IMR-90 (cell line): ENCODE measurements at regions not wholly inside any gene's neighbourhood (a gene's known extent, or its start where the extent isn't known, plus 50 kb on each side); places are given as distances from the start of the nearest gene placed in this dataset.

Experiments
- ATAC-seq: fragments of 200-7000 bp; cut with Tn5 transposase; 2 replicates; pipeline ENCODE4 v1.9.1; 2020; ENCODE audit warnings: low read depth, mild to moderate bottlenecking, moderate library complexity
- BruUV-seq: library from RNA; stranded (reverse); fragments of 400-500 nt; replicated peaks from 2 replicates; lab custom pipeline; 2021; lab: Mats Ljungman, UMichigan
- CTCF ChIA-PET: fragments of 300-600 bp; formaldehyde crosslinking; extraction: SDS; loops from one replicate; lab custom pipeline; 2021; ENCODE audit warnings: antibody characterized with exemption; lab: Yijun Ruan, JAX
- POLR2A ChIA-PET: fragments of 300-600 bp; sonication (Branson Sonifier 250); formaldehyde crosslinking; loops from one replicate; lab custom pipeline; 2022; ENCODE audit warnings: antibody characterized with exemption; ENCODE audit not compliant: unreplicated experiment; lab: Charles Lee
- DNase-seq: peaks from one replicate; pipeline ENCODE4 v3.0.0; 2013
- H2AFZ ChIP-seq: replicated peaks from 2 replicates; pipeline ENCODE3; 2013; ENCODE audit warnings: low read length, mild to moderate bottlenecking; ENCODE audit not compliant: poor library complexity
- H2AK5ac ChIP-seq: 2 replicates; pipeline ENCODE4 v1.6.1; 2013; ENCODE audit warnings: low read depth, low read length, inconsistent platforms
- H2AK9ac ChIP-seq: replicated peaks from 2 replicates; pipeline ENCODE3; 2013; ENCODE audit warnings: mild to moderate bottlenecking, low read depth, low read length, moderate library complexity; ENCODE audit not compliant: poor library complexity
- H2BK120ac ChIP-seq: 2 replicates; pipeline ENCODE4 v1.6.1; 2013; ENCODE audit warnings: low read depth, low read length, inconsistent platforms
- H2BK15ac ChIP-seq: 3 replicates; pipeline ENCODE4 v1.6.1; 2013; ENCODE audit warnings: low read depth, low read length, inconsistent platforms
- H2BK20ac ChIP-seq: 2 replicates; pipeline ENCODE4 v1.6.1; 2013; ENCODE audit warnings: low read depth, mild to moderate bottlenecking, inconsistent platforms, low read length, moderate library complexity
- H2BK5ac ChIP-seq: 2 replicates; pipeline ENCODE4 v1.6.1; 2013; ENCODE audit warnings: mild to moderate bottlenecking, low read depth, low read length, inconsistent platforms; ENCODE audit not compliant: poor library complexity, severe bottlenecking
- H3K14ac ChIP-seq: replicated peaks from 2 replicates; pipeline ENCODE4 v1.6.1; 2013; ENCODE audit warnings: low read depth, low read length, inconsistent platforms
- H3K18ac ChIP-seq: 2 replicates; pipeline ENCODE4 v1.6.1; 2013; ENCODE audit warnings: low read depth, low read length, control low read depth
- H3K23ac ChIP-seq: 2 replicates; pipeline ENCODE4 v1.6.1; 2013; ENCODE audit warnings: low read depth, low read length, inconsistent platforms
- H3K27ac ChIP-seq: 2 replicates; pipeline ENCODE4 v1.5.1; 2013; ENCODE audit warnings: mild to moderate bottlenecking, control low read depth, low read length; ENCODE audit not compliant: insufficient read depth
- H3K27me3 ChIP-seq: 2 replicates; pipeline ENCODE4 v1.6.1; 2013; ENCODE audit warnings: low read length; ENCODE audit not compliant: control insufficient read depth, insufficient read depth
- H3K36me3 ChIP-seq: 2 replicates; pipeline ENCODE4 v1.6.1; 2013; ENCODE audit warnings: low read length, mixed read lengths; ENCODE audit not compliant: control insufficient read depth, insufficient read depth
- H3K4ac ChIP-seq: 2 replicates; pipeline ENCODE4 v1.6.1; 2013; ENCODE audit warnings: low read depth, low read length, inconsistent platforms
- H3K4me1 ChIP-seq: 2 replicates; pipeline ENCODE4 v1.6.1; 2013; ENCODE audit warnings: low read length, mixed read lengths; ENCODE audit not compliant: control insufficient read depth, insufficient read depth
- H3K4me2 ChIP-seq: 2 replicates; pipeline ENCODE4 v1.6.1; 2013; ENCODE audit warnings: low read depth, mild to moderate bottlenecking, control low read depth, low read length, moderate library complexity
- H3K4me3 ChIP-seq: 2 replicates; pipeline ENCODE4 v1.5.1; 2013; ENCODE audit warnings: low read depth, mild to moderate bottlenecking, control low read depth, low read length, moderate library complexity; ENCODE audit not compliant: insufficient read depth
- H3K56ac ChIP-seq: 2 replicates; pipeline ENCODE4 v1.6.1; 2013; ENCODE audit warnings: low read length, inconsistent platforms; ENCODE audit not compliant: insufficient read depth; ENCODE audit errors: extremely low read depth
- H3K79me1 ChIP-seq, 2 experiments: 2 replicates each; pipeline ENCODE4 v1.6.1; 2013; ENCODE audit warnings: low read length in 2 of 2, inconsistent platforms in 1 of 2, low read depth in 1 of 2
- H3K9ac ChIP-seq: 2 replicates; pipeline ENCODE4 v1.6.1; 2013; ENCODE audit warnings: low read depth, low read length, control low read depth
- H3K9me1 ChIP-seq: 2 replicates; pipeline ENCODE4 v1.6.1; 2013; ENCODE audit warnings: low read length, inconsistent platforms; ENCODE audit not compliant: insufficient read depth
- H3K9me3 ChIP-seq: 2 replicates; pipeline ENCODE4 v1.6.1; 2013; ENCODE audit warnings: low read length; ENCODE audit not compliant: control insufficient read depth, insufficient read depth
- H4K20me1 ChIP-seq: 2 replicates; pipeline ENCODE4 v1.6.1; 2013; ENCODE audit warnings: low read length, inconsistent platforms; ENCODE audit not compliant: insufficient read depth
- H4K5ac ChIP-seq: 2 replicates; pipeline ENCODE4 v1.6.1; 2013; ENCODE audit warnings: mild to moderate bottlenecking, low read depth, low read length, control low read depth
- H4K8ac ChIP-seq, 2 experiments: 2 replicates each; pipeline ENCODE4 v1.6.1; 2013; ENCODE audit warnings: low read depth in 2 of 2, low read length in 2 of 2, control low read depth in 1 of 2, inconsistent platforms in 1 of 2
- H4K91ac ChIP-seq: 2 replicates; pipeline ENCODE4 v1.6.1; 2013; ENCODE audit warnings: low read depth, low read length, inconsistent platforms; ENCODE audit not compliant: insufficient read depth
- CHD1 ChIP-seq: IDR thresholded peaks from 2 replicates; pipeline ENCODE4 v1.6.1; 2012; ENCODE audit warnings: low read depth, low read length, improper control_type of control experiment
- CTCF ChIP-seq: conservative IDR thresholded peaks from 2 replicates; pipeline ENCODE4 v1.5.1; 2012; ENCODE audit warnings: mild to moderate bottlenecking, low read depth, low read length, improper control_type of control experiment
- ELK1 ChIP-seq: fragments of 150-350 bp; IDR thresholded peaks from 2 replicates; pipeline ENCODE4 v1.6.1; 2016; ENCODE audit warnings: low read depth, mild to moderate bottlenecking, low read length, moderate library complexity, borderline replicate concordance
- FOS ChIP-seq: fragments of 150-350 bp; IDR thresholded peaks from 2 replicates; pipeline ENCODE4 v1.6.1; 2016; ENCODE audit warnings: low read depth, low read length
- MAFK ChIP-seq: IDR thresholded peaks from 2 replicates; pipeline ENCODE4 v1.6.1; 2012; ENCODE audit warnings: low read depth, low read length, improper control_type of control experiment
- MAZ ChIP-seq: IDR thresholded peaks from 2 replicates; pipeline ENCODE4 v1.6.1; 2012; ENCODE audit warnings: low read depth, mild to moderate bottlenecking, low read length, improper control_type of control experiment, moderate library complexity, borderline replicate concordance
- MXI1 ChIP-seq: IDR thresholded peaks from 2 replicates; pipeline ENCODE4 v1.6.1; 2012; ENCODE audit warnings: low read depth, mild to moderate bottlenecking, low read length, moderate library complexity, borderline replicate concordance
- NFE2L2 ChIP-seq: fragments of 150-350 bp; IDR thresholded peaks from 2 replicates; pipeline ENCODE4 v1.6.1; 2016; ENCODE audit warnings: low read depth, mild to moderate bottlenecking, low read length
- POLR2A ChIP-seq: IDR thresholded peaks from 2 replicates; pipeline ENCODE4 v1.6.1; 2012; ENCODE audit warnings: mild to moderate bottlenecking, low read depth, low read length
- RAD21 ChIP-seq: IDR thresholded peaks from 2 replicates; pipeline ENCODE4 v1.6.1; 2012; ENCODE audit warnings: low read length, improper control_type of control experiment
- RCOR1 ChIP-seq: IDR thresholded peaks from 2 replicates; pipeline ENCODE4 v1.6.1; 2012; ENCODE audit warnings: mild to moderate bottlenecking, low read length, improper control_type of control experiment; ENCODE audit not compliant: insufficient replicate concordance
- RFX5 ChIP-seq: IDR thresholded peaks from 2 replicates; pipeline ENCODE4 v1.8.0; 2012; ENCODE audit warnings: low read depth, mild to moderate bottlenecking, low read length, moderate library complexity
- USF2 ChIP-seq: fragments of 150-350 bp; IDR thresholded peaks from 2 replicates; pipeline ENCODE4 v1.6.1; 2017; ENCODE audit warnings: mild to moderate bottlenecking, antibody characterized with exemption, low read length, low read depth
- WGBS, 2 experiments: methylation state at CpG; one replicate each; pipeline versions ENCODE4 v1.1.5 to v1.1.7; 2013; ENCODE audit warnings: missing lambda C conversion rate in 2 of 2; ENCODE audit not compliant: insufficient read length in 1 of 2; ENCODE audit errors: extremely low coverage in 2 of 2; 5-methylcytosine and 5-hydroxymethylcytosine counted together
- dilution Hi-C: fragments of 300-500 bp; cut with HindIII; formaldehyde crosslinking; loops from one replicate; pipeline ENCODE4 v1.14.3; 2018; ENCODE audit warnings: low sequenced_read_pairs; ENCODE audit not compliant: unreplicated experiment
- in situ Hi-C: fragments of 300-500 bp; cut with MboI; formaldehyde crosslinking; loops from 3 replicates; pipeline ENCODE4 v1.14.3; 2019; ENCODE audit warnings: low sequenced_read_pairs, inconsistent platforms, mixed read lengths
- intact Hi-C: fragments of 100-400 bp; cut with micrococcal nuclease; formaldehyde crosslinking; loops from 2 replicates; pipeline ENCODE4 v1.10.0; 2022

GRCh38 chr21:19245188-19245580, 841.6 kb upstream of the TMPRSS15 start:
- Histone ChIP-seq H2BK15ac (no peak overlapping the region), H3K79me1 (no peaks in the 10 kb centered on the region), H3K18ac (no peak overlapping the region), H3K4me3 (no peak overlapping the region), H2BK20ac (no peak overlapping the region), H3K9ac (no peak overlapping the region), H2AFZ (no peak overlapping the region), H3K4me2 (no peak overlapping the region), H3K27ac (no peak overlapping the region), H2AK9ac (no peak overlapping the region), H4K91ac (no peak overlapping the region), H3K9me1 (no peaks in the 10 kb centered on the region), H3K14ac (no peak overlapping the region), H3K9me3 (peaks cover 22% of the 10 kb centered on the region), H2BK120ac (no peak overlapping the region), H3K36me3 (no peaks in the 10 kb centered on the region), H2AK5ac (no peak overlapping the region), H3K4me1 (no peaks in the 10 kb centered on the region), H3K4ac (no peak overlapping the region), H3K27me3 (no peaks in the 10 kb centered on the region), H3K56ac (no peak overlapping the region), H2BK5ac (no peak overlapping the region), H4K5ac (no peak overlapping the region), H4K20me1 (no peaks in the 10 kb centered on the region), H4K8ac (no peak overlapping the region), H3K23ac (no peak overlapping the region)
- intact Hi-C loops (no loop called here), in situ Hi-C loops (no loop called here), dilution Hi-C loops (no loop called here)
- no peak for TF ChIP-seq RCOR1
- TF ChIP-seq ELK1 = no peak
- no peak for TF ChIP-seq USF2
- TF ChIP-seq CHD1 = no peak
- TF ChIP-seq RFX5 = no peak
- no peak for TF ChIP-seq MXI1
- no peak for TF ChIP-seq RAD21
- TF ChIP-seq POLR2A = no peak
- no peak for TF ChIP-seq NFE2L2
- TF ChIP-seq MAFK = no peak
- TF ChIP-seq CTCF = no peak
- no peak for TF ChIP-seq FOS
- no peak for TF ChIP-seq MAZ
- WGBS, 2 experiments = 73% methylated on average over 3 of the region's 14 CpGs; no CpG with 5 or more reads in 1 of the 2 experiments
- CTCF ChIA-PET = no interaction called here
- no TSS peak for BruUV-seq
- POLR2A ChIA-PET = no interaction called here
- no peak for ATAC-seq
- DNase-seq = no peak
